ENCODE measurements at regions not wholly inside any gene's neighbourhood (a gene's known extent, or its start where the extent isn't known, plus 50 kb on each side); places are given as distances from the start of the nearest gene placed in this dataset.

- no peak for DNase-seq
Measured at GRCh38 chr12:130216031-130216430, 53.8 kb downstream of the FZD10 start.

DNA sequence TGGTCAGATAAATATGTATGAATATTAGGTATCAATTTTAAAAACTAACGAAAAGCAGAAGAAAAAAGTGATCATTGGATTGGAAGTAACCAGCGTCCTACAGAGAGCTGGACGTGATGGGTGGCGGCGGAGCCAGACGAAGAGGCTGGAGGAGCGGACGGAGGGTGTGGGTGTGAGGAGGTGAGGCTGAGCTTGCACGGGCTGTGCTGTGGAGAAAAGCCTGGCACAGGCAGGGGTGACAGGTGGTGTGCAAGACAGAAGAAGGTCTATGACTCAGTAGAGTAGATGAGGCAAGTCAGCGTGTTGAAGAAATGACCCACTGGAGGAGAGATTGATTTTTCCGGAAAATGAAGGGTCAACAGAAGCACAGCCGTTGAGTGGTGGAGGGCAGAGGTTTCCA, 56.4 kb downstream of the FZD10 start:
- DNase-seq = no peak

DNA sequence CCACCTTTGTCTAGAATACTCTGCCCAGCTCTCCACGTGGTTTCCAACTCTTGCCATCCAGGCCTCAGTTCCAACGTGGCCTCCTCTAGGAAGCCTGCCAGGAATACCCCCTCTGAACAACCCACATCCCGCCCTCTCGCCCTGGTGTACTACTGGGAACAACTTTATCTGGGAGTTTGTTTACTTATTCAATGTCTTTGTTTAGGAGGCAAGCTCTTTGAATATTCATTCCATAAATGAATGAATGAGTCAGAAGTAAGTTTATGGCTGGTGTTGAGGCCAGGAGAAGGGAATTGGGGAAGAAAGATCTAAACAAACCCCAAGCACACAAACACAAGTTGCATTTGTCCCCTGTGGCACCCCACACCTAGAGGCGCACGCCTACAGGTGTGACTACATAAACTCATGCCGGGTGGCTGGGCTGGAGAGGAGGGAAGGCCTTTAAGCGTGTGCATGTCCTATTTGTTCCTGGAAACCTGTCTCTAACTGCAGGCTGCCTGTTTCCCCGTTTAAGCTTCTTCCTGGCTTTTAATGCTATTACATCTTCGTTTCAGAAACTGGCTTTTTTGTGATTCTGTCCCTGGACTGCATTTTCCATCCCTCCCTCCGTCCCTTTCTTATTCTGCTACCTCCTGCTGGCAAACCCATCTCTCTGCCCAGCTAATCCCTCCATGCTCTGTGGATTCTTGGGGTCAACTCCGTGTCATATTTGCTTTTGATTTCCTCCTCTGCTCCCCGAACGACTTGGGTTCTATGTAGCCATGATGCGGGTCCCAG, 57.9 kb downstream of the FZD10 start:
- no peak for DNase-seq

GRCh38 chr12:130220706-130221100, 58.4 kb downstream of the FZD10 start:
- no peak for DNase-seq

DNA sequence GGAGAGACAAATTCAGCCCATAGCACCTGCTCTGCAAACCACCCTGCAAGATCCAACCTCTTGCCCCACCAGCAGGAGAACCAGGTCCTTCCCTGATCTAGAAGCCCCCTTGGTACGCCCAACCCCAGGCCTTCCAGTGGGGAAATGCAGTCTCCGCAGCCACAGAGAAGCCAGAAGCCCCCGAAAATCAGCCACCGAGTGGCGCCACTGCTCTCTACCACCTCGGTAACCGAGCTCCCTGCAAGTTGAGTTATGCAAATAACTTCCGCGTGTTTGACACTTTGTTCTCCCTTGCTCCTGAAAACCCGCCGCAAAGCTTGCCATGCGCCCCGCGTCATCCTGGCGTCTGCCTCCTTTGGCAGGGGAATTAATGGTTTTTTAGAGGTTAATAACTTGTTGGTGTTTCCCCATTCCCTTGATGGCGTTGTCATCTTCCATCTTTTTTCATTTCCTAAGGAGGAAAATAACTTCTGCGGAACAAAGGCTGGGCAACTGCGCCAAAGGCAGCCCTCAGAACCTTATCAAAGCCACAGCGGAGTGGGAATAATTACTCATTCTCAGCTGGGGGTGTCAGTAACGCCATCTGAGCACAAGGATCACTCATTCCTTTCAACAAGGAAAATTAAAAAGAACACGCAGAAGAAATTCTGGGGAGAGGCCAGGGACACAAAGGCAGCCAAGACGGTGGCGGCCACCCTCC, 60.4 kb downstream of the FZD10 start:
- DNase-seq = no peak

DNA sequence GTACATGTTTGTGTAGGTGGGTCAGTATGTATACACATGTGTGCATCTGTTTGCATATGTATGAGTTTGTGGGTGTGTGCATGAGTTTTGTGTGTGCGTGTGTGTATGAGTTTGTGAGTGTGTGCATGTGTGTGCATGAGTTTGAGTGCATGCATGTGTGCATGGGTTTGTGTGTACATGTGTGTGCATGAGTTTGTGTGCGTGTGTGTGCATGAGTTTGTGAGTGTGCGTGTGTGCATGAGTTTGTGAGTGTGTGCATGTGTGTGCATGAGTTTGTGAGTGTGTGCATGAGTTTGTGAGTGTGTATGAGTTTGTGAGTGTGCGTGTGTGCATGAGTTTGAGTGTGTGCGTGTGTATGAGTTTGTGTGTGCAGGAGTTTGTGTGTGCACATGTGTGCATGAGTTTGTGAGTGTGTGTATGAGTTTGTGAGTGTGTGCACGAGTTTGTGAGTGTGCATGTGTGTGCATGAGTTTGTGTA, 61.5 kb downstream of the FZD10 start:
- DNase-seq = no peak

GRCh38 chr12:130224613-130225012, 62.3 kb downstream of the FZD10 start:
- no peak for DNase-seq

- no peak for DNase-seq
Measured at GRCh38 chr12:130225347-130225746, 63.1 kb downstream of the FZD10 start.

GRCh38 chr12:130226126-130226525, 63.9 kb downstream of the FZD10 start:
- no peak for DNase-seq

- DNase-seq = no peak
Measured at GRCh38 chr12:130226771-130227170, 64.5 kb downstream of the FZD10 start.

DNA sequence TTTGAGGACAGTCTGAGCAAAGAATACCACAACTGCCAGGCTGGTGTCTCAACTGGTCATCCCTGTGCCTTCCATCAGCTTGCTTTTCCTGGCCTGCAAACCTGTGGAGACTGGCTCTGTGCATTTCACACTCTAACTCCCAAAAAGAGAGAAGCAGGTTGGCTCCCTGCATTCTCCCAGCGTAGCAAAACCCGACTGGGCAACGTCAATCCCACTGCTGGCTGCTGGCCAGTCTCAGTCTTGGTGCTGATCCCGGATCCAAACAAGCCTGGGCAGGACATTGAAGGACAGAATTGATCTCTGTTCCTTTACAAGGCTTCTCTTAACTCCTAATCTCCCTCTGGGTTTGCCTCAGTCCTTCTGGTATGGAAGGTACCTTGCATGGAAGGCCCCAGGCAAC, 65.4 kb downstream of the FZD10 start:
- DNase-seq = no peak

DNA sequence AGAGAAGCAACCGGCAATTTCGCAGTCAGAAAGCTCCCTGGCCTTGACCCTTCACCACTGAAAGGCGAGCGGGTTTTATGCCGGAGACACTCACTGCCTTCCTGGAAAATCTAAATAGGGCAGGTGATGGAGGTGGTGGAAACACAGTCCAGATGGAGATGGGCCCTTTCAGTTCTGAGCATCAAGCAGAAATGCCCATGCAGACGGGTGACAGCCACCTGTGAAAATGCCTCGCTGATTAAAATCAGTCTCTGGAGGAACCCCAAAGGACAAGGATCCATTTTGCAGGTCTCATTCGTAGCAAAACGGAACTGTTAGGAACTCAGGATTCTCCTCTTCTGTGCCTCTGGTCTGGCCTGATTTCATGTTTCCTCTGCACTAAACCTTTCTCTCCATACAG, 74.2 kb downstream of the FZD10 start:
- no peak for DNase-seq

- DNase-seq = peak; percentile 30
Measured at GRCh38 chr12:130240831-130241590, 78.7 kb downstream of the FZD10 start.

GRCh38 chr12:130242506-130242905, 80.2 kb downstream of the FZD10 start:
- no peak for DNase-seq

- no peak for DNase-seq
Measured at GRCh38 chr12:130245251-130245650, 83.0 kb downstream of the FZD10 start.

- no peak for DNase-seq
Measured at GRCh38 chr12:130246560-130246959, 84.3 kb downstream of the FZD10 start.

GRCh38 chr12:130247634-130248237, 85.5 kb downstream of the FZD10 start:
- DNase-seq = no peak

- no peak for DNase-seq
Measured at GRCh38 chr12:130249376-130249775, 87.1 kb downstream of the FZD10 start.

GRCh38 chr12:130251236-130251780, 86.4 kb upstream of the PIWIL1 start:
- no peak for DNase-seq

GRCh38 chr12:130253866-130254265, 83.8 kb upstream of the PIWIL1 start:
- no peak for DNase-seq

DNA sequence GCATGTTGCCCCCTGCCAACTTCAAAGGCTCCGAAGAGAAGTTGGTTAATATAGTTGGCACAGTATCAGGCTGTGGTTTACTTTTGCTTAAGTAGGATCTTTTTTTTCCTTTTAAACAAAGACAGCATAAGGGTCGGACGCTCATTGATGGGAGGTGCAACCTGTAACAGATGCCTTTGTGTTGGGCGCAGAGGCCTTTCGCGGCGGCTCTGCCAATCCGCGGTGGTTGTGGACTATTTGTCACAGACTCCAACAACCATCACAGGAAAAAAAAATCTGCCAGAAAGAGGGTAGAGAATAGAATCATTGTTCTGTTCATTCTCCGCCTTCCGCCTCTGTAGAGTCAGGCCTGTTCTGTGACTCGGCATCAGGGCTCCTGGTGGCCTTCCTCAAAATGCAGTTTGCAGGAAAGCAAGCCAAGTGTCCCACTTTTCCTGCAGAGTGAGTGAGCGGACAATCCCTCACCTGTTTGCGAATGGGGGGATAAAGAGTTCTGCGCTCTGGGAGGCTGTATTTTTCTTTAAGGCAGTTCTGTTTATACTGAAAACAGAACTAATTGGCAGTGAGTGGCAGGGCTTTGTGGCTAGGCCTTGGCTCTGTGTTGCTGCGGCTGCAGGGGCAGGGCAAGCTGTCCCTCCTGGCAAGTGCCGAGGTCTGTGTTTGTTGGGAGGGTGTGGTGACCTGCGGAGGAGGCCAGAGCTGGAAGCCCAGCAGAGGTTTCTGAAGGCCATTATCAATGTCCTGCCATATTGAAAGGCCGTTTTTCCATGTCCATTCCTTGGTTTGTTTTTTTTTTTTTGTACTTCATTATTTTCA, 83.0 kb upstream of the PIWIL1 start:
- peak; percentile 64 for DNase-seq

DNA sequence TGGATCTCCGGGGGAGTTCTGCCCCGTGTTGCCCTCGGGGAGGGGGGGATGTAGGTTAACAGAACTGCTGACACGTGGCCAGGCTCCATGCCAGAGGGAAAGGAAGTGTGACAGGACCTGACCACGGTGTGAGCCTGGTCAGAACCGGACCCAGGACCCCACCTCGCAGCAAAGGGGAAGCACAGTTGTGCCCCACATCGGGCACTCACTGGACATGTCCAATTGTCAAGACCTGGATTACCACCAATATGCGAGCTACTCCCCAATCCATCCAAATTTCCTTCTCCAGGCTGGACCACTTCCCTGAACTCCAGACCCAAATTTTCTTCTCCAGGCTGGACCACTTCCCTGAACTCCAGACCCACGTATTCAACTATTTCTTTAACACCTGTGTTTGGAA, 78.8 kb upstream of the PIWIL1 start:
- no peak for DNase-seq
